IMR-90 (cell line): ENCODE measurements at regions not wholly inside any gene's neighbourhood (a gene's known extent, or its start where the extent isn't known, plus 50 kb on each side); places are given as distances from the start of the nearest gene placed in this dataset.

ENCODE experiments used
- ATAC-seq: fragments of 200-7000 bp; cut with Tn5 transposase; 2 replicates; pipeline ENCODE4 v1.9.1; 2020; ENCODE audit warnings: low read depth, mild to moderate bottlenecking, moderate library complexity
- BruUV-seq: library from RNA; stranded (reverse); fragments of 400-500 nt; replicated peaks from 2 replicates; lab custom pipeline; 2021; lab: Mats Ljungman, UMichigan
- CTCF ChIA-PET: fragments of 300-600 bp; formaldehyde crosslinking; extraction: SDS; loops from one replicate; lab custom pipeline; 2021; ENCODE audit warnings: antibody characterized with exemption; lab: Yijun Ruan, JAX
- POLR2A ChIA-PET: fragments of 300-600 bp; sonication (Branson Sonifier 250); formaldehyde crosslinking; loops from one replicate; lab custom pipeline; 2022; ENCODE audit warnings: antibody characterized with exemption; ENCODE audit not compliant: unreplicated experiment; lab: Charles Lee
- DNase-seq: peaks from one replicate; pipeline ENCODE4 v3.0.0; 2013
- H2AFZ ChIP-seq: replicated peaks from 2 replicates; pipeline ENCODE3; 2013; ENCODE audit warnings: low read length, mild to moderate bottlenecking; ENCODE audit not compliant: poor library complexity
- H2AK5ac ChIP-seq: 2 replicates; pipeline ENCODE4 v1.6.1; 2013; ENCODE audit warnings: low read depth, low read length, inconsistent platforms
- H2AK9ac ChIP-seq: replicated peaks from 2 replicates; pipeline ENCODE3; 2013; ENCODE audit warnings: mild to moderate bottlenecking, low read depth, low read length, moderate library complexity; ENCODE audit not compliant: poor library complexity
- H2BK120ac ChIP-seq: 2 replicates; pipeline ENCODE4 v1.6.1; 2013; ENCODE audit warnings: low read depth, low read length, inconsistent platforms
- H2BK15ac ChIP-seq: 3 replicates; pipeline ENCODE4 v1.6.1; 2013; ENCODE audit warnings: low read depth, low read length, inconsistent platforms
- H2BK20ac ChIP-seq: 2 replicates; pipeline ENCODE4 v1.6.1; 2013; ENCODE audit warnings: low read depth, mild to moderate bottlenecking, inconsistent platforms, low read length, moderate library complexity
- H2BK5ac ChIP-seq: 2 replicates; pipeline ENCODE4 v1.6.1; 2013; ENCODE audit warnings: mild to moderate bottlenecking, low read depth, low read length, inconsistent platforms; ENCODE audit not compliant: poor library complexity, severe bottlenecking
- H3K14ac ChIP-seq: replicated peaks from 2 replicates; pipeline ENCODE4 v1.6.1; 2013; ENCODE audit warnings: low read depth, low read length, inconsistent platforms
- H3K18ac ChIP-seq: 2 replicates; pipeline ENCODE4 v1.6.1; 2013; ENCODE audit warnings: low read depth, low read length, control low read depth
- H3K23ac ChIP-seq: 2 replicates; pipeline ENCODE4 v1.6.1; 2013; ENCODE audit warnings: low read depth, low read length, inconsistent platforms
- H3K27ac ChIP-seq: 2 replicates; pipeline ENCODE4 v1.5.1; 2013; ENCODE audit warnings: mild to moderate bottlenecking, control low read depth, low read length; ENCODE audit not compliant: insufficient read depth
- H3K27me3 ChIP-seq: 2 replicates; pipeline ENCODE4 v1.6.1; 2013; ENCODE audit warnings: low read length; ENCODE audit not compliant: control insufficient read depth, insufficient read depth
- H3K36me3 ChIP-seq: 2 replicates; pipeline ENCODE4 v1.6.1; 2013; ENCODE audit warnings: low read length, mixed read lengths; ENCODE audit not compliant: control insufficient read depth, insufficient read depth
- H3K4ac ChIP-seq: 2 replicates; pipeline ENCODE4 v1.6.1; 2013; ENCODE audit warnings: low read depth, low read length, inconsistent platforms
- H3K4me1 ChIP-seq: 2 replicates; pipeline ENCODE4 v1.6.1; 2013; ENCODE audit warnings: low read length, mixed read lengths; ENCODE audit not compliant: control insufficient read depth, insufficient read depth
- H3K4me2 ChIP-seq: 2 replicates; pipeline ENCODE4 v1.6.1; 2013; ENCODE audit warnings: low read depth, mild to moderate bottlenecking, control low read depth, low read length, moderate library complexity
- H3K4me3 ChIP-seq: 2 replicates; pipeline ENCODE4 v1.5.1; 2013; ENCODE audit warnings: low read depth, mild to moderate bottlenecking, control low read depth, low read length, moderate library complexity; ENCODE audit not compliant: insufficient read depth
- H3K56ac ChIP-seq: 2 replicates; pipeline ENCODE4 v1.6.1; 2013; ENCODE audit warnings: low read length, inconsistent platforms; ENCODE audit not compliant: insufficient read depth; ENCODE audit errors: extremely low read depth
- H3K79me1 ChIP-seq, 2 experiments: 2 replicates each; pipeline ENCODE4 v1.6.1; 2013; ENCODE audit warnings: low read length in 2 of 2, inconsistent platforms in 1 of 2, low read depth in 1 of 2
- H3K9ac ChIP-seq: 2 replicates; pipeline ENCODE4 v1.6.1; 2013; ENCODE audit warnings: low read depth, low read length, control low read depth
- H3K9me1 ChIP-seq: 2 replicates; pipeline ENCODE4 v1.6.1; 2013; ENCODE audit warnings: low read length, inconsistent platforms; ENCODE audit not compliant: insufficient read depth
- H3K9me3 ChIP-seq: 2 replicates; pipeline ENCODE4 v1.6.1; 2013; ENCODE audit warnings: low read length; ENCODE audit not compliant: control insufficient read depth, insufficient read depth
- H4K20me1 ChIP-seq: 2 replicates; pipeline ENCODE4 v1.6.1; 2013; ENCODE audit warnings: low read length, inconsistent platforms; ENCODE audit not compliant: insufficient read depth
- H4K5ac ChIP-seq: 2 replicates; pipeline ENCODE4 v1.6.1; 2013; ENCODE audit warnings: mild to moderate bottlenecking, low read depth, low read length, control low read depth
- H4K8ac ChIP-seq, 2 experiments: 2 replicates each; pipeline ENCODE4 v1.6.1; 2013; ENCODE audit warnings: low read depth in 2 of 2, low read length in 2 of 2, control low read depth in 1 of 2, inconsistent platforms in 1 of 2
- H4K91ac ChIP-seq: 2 replicates; pipeline ENCODE4 v1.6.1; 2013; ENCODE audit warnings: low read depth, low read length, inconsistent platforms; ENCODE audit not compliant: insufficient read depth
- BHLHE40 ChIP-seq: fragments of 150-350 bp; IDR thresholded peaks from 2 replicates; pipeline ENCODE4 v1.6.1; 2016; ENCODE audit warnings: mild to moderate bottlenecking, low read depth, low read length
- CHD1 ChIP-seq: IDR thresholded peaks from 2 replicates; pipeline ENCODE4 v1.6.1; 2012; ENCODE audit warnings: low read depth, low read length, improper control_type of control experiment
- ELK1 ChIP-seq: fragments of 150-350 bp; IDR thresholded peaks from 2 replicates; pipeline ENCODE4 v1.6.1; 2016; ENCODE audit warnings: low read depth, mild to moderate bottlenecking, low read length, moderate library complexity, borderline replicate concordance
- MAFK ChIP-seq: IDR thresholded peaks from 2 replicates; pipeline ENCODE4 v1.6.1; 2012; ENCODE audit warnings: low read depth, low read length, improper control_type of control experiment
- MAZ ChIP-seq: IDR thresholded peaks from 2 replicates; pipeline ENCODE4 v1.6.1; 2012; ENCODE audit warnings: low read depth, mild to moderate bottlenecking, low read length, improper control_type of control experiment, moderate library complexity, borderline replicate concordance
- NFE2L2 ChIP-seq: fragments of 150-350 bp; IDR thresholded peaks from 2 replicates; pipeline ENCODE4 v1.6.1; 2016; ENCODE audit warnings: low read depth, mild to moderate bottlenecking, low read length
- RAD21 ChIP-seq: IDR thresholded peaks from 2 replicates; pipeline ENCODE4 v1.6.1; 2012; ENCODE audit warnings: low read length, improper control_type of control experiment
- SMC3 ChIP-seq: fragments of 150-350 bp; IDR thresholded peaks from 2 replicates; pipeline ENCODE4 v1.6.1; 2016; ENCODE audit warnings: low read depth, mild to moderate bottlenecking, antibody characterized with exemption, low read length, moderate library complexity
- USF2 ChIP-seq: fragments of 150-350 bp; IDR thresholded peaks from 2 replicates; pipeline ENCODE4 v1.6.1; 2017; ENCODE audit warnings: mild to moderate bottlenecking, antibody characterized with exemption, low read length, low read depth
- WGBS, 2 experiments: methylation state at CpG; one replicate each; pipeline versions ENCODE4 v1.1.5 to v1.1.7; 2013; ENCODE audit warnings: missing lambda C conversion rate in 2 of 2; ENCODE audit not compliant: insufficient read length in 1 of 2; ENCODE audit errors: extremely low coverage in 2 of 2; 5-methylcytosine and 5-hydroxymethylcytosine counted together
- dilution Hi-C: fragments of 300-500 bp; cut with HindIII; formaldehyde crosslinking; loops from one replicate; pipeline ENCODE4 v1.14.3; 2018; ENCODE audit warnings: low sequenced_read_pairs; ENCODE audit not compliant: unreplicated experiment
- in situ Hi-C: fragments of 300-500 bp; cut with MboI; formaldehyde crosslinking; loops from 3 replicates; pipeline ENCODE4 v1.14.3; 2019; ENCODE audit warnings: low sequenced_read_pairs, inconsistent platforms, mixed read lengths
- intact Hi-C: fragments of 100-400 bp; cut with micrococcal nuclease; formaldehyde crosslinking; loops from 2 replicates; pipeline ENCODE4 v1.10.0; 2022

- Histone ChIP-seq H3K4ac (no peak overlapping the region), H3K27ac (no peak overlapping the region), H3K36me3 (no peaks in the 10 kb centered on the region), H3K14ac (no peak overlapping the region), H4K91ac (no peak overlapping the region), H3K4me3 (no peak overlapping the region), H3K9me1 (no peaks in the 10 kb centered on the region), H4K8ac (no peak overlapping the region), H2BK120ac (no peak overlapping the region), H3K9ac (no peak overlapping the region), H4K20me1 (no peaks in the 10 kb centered on the region), H3K56ac (no peak overlapping the region), H2AFZ (no peak overlapping the region), H3K79me1 (no peaks in the 10 kb centered on the region), H3K4me1 (no peaks in the 10 kb centered on the region), H4K5ac (no peak overlapping the region), H3K27me3 (no peaks in the 10 kb centered on the region), H2BK20ac (no peak overlapping the region), H2AK5ac (no peak overlapping the region), H2AK9ac (no peak overlapping the region), H3K4me2 (no peak overlapping the region), H3K23ac (no peak overlapping the region), H3K18ac (no peak overlapping the region), H2BK15ac (no peak overlapping the region), H2BK5ac (no peak overlapping the region), H3K9me3 (no peaks in the 10 kb centered on the region)
- ChIA-PET CTCF (interaction anchor here (0.6 kb wide), 1 partner anchor 1351 kb away, joined by 3 read pairs; no protein-coding TSS in a partner anchor), POLR2A (no interaction called here)
- in situ Hi-C loops (no loop called here), dilution Hi-C loops (no loop called here), intact Hi-C loops (no loop called here)
- BruUV-seq = no TSS peak
- ATAC-seq = no peak
- no peak for DNase-seq
- TF ChIP-seq SMC3 = no peak
- TF ChIP-seq USF2 = no peak
- no peak for TF ChIP-seq ELK1
- TF ChIP-seq MAZ = no peak
- no peak for TF ChIP-seq RAD21
- TF ChIP-seq CHD1 = no peak
- no peak for TF ChIP-seq NFE2L2
- TF ChIP-seq MAFK = no peak
- TF ChIP-seq BHLHE40 = no peak
- WGBS, 2 experiments = no CpG with 5 or more reads among the region's 1 CpG
Measured at GRCh38 chr18:5817816-5818215, 77.5 kb downstream of the TMEM200C start.
